ENCODE measurements at regions not wholly inside any gene's neighbourhood (a gene's known extent, or its start where the extent isn't known, plus 50 kb on each side); places are given as distances from the start of the nearest gene placed in this dataset.
A peak's percentile ranks its signal among the peaks of the same experiment; 100 is the strongest.

- TF ChIP-seq TCF12 (IDR thresholded peaks at IDR 0.05; ENCODE audit: low read depth) = no peak
- TF ChIP-seq TAF1 (IDR thresholded peaks at IDR 0.05; ENCODE audit: low read depth) = no peak
- TF ChIP-seq USF1 (IDR thresholded peaks at IDR 0.05) = no peak
- no peak for TF ChIP-seq ZBTB7A (IDR thresholded peaks at IDR 0.05; ENCODE audit: low read depth)
- TF ChIP-seq TEAD4 (IDR thresholded peaks at IDR 0.05) = no peak
- TF ChIP-seq CREB1 (IDR thresholded peaks at IDR 0.05; ENCODE audit: low read depth) = no peak
- no peak for TF ChIP-seq EGR1 (IDR thresholded peaks at IDR 0.05)
Observed at GRCh38 chr4:30818541-30818940, 98.4 kb downstream of the PCDH7 start.

GRCh38 chr4:30821275-30821674, 101.1 kb downstream of the PCDH7 start:
- TF ChIP-seq ZBTB7A (IDR thresholded peaks at IDR 0.05; ENCODE audit: low read depth) = no peak
- no peak for TF ChIP-seq RAD21 (IDR thresholded peaks at IDR 0.05; ENCODE audit: low read depth)
- no peak for TF ChIP-seq TAF1 (IDR thresholded peaks at IDR 0.05; ENCODE audit: low read depth)

GRCh38 chr4:30821859-30822612, 101.9 kb downstream of the PCDH7 start:
- TF ChIP-seq EGR1 (IDR thresholded peaks at IDR 0.05) (no peak), TEAD4 (IDR thresholded peaks at IDR 0.05) (no peak), TAF1 (IDR thresholded peaks at IDR 0.05; ENCODE audit: low read depth) (no peak), CREB1 (IDR thresholded peaks at IDR 0.05; ENCODE audit: low read depth) (no peak), EP300 (IDR thresholded peaks at IDR 0.05; ENCODE audit: borderline replicate concordance) (peak; percentile 74), REST (IDR thresholded peaks at IDR 0.05; ENCODE audit: low read depth) (no peak), MAX (IDR thresholded peaks at IDR 0.05) (no peak), NFIC (IDR thresholded peaks at IDR 0.05) (peak; percentile 31; the same call in 1 of the 2 replicates), USF1 (IDR thresholded peaks at IDR 0.05) (0 out of 2 replicates have a peak, but pooled peaks have one; percentile 31), CEBPB (IDR thresholded peaks at IDR 0.05) (no peak), FOXM1 (IDR thresholded peaks at IDR 0.05; ENCODE audit: borderline replicate concordance, low read depth) (peak; percentile 72), RAD21 (IDR thresholded peaks at IDR 0.05; ENCODE audit: low read depth) (no peak), YY1 (IDR thresholded peaks at IDR 0.05; ENCODE audit: low read depth) (peak; percentile 41; the same call in 1 of the 2 replicates), ZBTB7A (IDR thresholded peaks at IDR 0.05; ENCODE audit: low read depth) (no peak), TCF12 (IDR thresholded peaks at IDR 0.05; ENCODE audit: low read depth) (0 out of 2 replicates have a peak, but pooled peaks have one; percentile 57)

- TF ChIP-seq RAD21 (IDR thresholded peaks at IDR 0.05; ENCODE audit: low read depth) (no peak), EGR1 (IDR thresholded peaks at IDR 0.05) (no peak), TAF1 (IDR thresholded peaks at IDR 0.05; ENCODE audit: low read depth) (no peak), REST (IDR thresholded peaks at IDR 0.05; ENCODE audit: low read depth) (no peak), CEBPB (IDR thresholded peaks at IDR 0.05) (no peak), TCF12 (IDR thresholded peaks at IDR 0.05; ENCODE audit: low read depth) (no peak), MAX (IDR thresholded peaks at IDR 0.05) (no peak), NFIC (IDR thresholded peaks at IDR 0.05) (no peak), EP300 (IDR thresholded peaks at IDR 0.05; ENCODE audit: borderline replicate concordance) (no peak), CREB1 (IDR thresholded peaks at IDR 0.05; ENCODE audit: low read depth) (no peak), USF1 (IDR thresholded peaks at IDR 0.05) (no peak), ZBTB7A (IDR thresholded peaks at IDR 0.05; ENCODE audit: low read depth) (no peak), YY1 (IDR thresholded peaks at IDR 0.05; ENCODE audit: low read depth) (no peak), TEAD4 (IDR thresholded peaks at IDR 0.05) (no peak), FOXM1 (IDR thresholded peaks at IDR 0.05; ENCODE audit: borderline replicate concordance, low read depth) (no peak)
Observed at GRCh38 chr4:30822911-30823551, 102.9 kb downstream of the PCDH7 start.
